ENCODE measurements at regions not wholly inside any gene's neighbourhood (a gene's known extent, or its start where the extent isn't known, plus 50 kb on each side); places are given as distances from the start of the nearest gene placed in this dataset.

DNA sequence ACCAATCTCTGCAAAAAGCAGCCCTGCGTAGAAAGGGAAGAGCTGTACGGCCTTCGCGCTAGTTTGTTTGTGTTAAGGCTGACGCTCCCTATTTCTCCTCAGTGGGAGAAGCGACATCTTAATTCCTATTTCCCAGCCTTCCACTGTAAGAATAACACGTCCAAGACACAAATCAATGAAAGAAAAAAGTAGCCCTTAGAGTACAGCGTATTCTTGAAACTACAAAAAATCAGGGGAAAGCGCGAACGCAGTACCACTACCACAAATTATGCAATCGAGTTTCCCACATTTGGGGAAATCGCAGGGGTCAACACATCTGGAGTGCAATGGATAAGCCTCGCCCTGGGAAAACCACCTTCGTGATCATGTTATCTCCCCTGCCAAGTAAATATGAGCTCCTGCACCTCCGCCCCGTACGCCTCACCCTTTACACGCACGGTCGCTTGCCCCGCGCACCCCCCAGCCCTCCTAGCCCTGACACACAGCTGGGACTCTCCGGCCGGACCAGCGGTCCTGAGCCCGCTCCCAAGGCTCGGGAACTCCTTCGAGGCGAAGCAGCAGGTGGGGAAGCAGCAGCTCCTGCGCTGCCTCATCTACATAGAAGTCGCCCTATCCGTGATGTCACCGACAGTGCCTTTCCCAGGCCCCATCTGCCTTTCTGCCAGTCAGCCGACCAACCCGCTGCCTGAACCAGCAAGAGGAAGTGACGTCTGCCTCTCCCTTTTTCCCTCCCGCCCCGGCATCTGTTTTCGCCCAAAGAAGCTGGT lies 94.7 kb downstream of the PPIAL4G start (continued):
- TF ChIP-seq, protein P1, sequence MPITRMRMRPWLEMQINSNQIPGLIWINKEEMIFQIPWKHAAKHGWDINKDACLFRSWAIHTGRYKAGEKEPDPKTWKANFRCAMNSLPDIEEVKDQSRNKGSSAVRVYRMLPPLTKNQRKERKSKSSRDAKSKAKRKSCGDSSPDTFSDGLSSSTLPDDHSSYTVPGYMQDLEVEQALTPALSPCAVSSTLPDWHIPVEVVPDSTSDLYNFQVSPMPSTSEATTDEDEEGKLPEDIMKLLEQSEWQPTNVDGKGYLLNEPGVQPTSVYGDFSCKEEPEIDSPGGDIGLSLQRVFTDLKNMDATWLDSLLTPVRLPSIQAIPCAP (CRISPR knock-in tag; IDR thresholded peaks at IDR 0.05; ENCODE audit: low read depth), result no peak
- TF ChIP-seq ZNF333 (CRISPR knock-in tag; IDR thresholded peaks at IDR 0.05; ENCODE audit: borderline replicate concordance) (peak; percentile 44; the same call in 1 of the 2 replicates), ZKSCAN5 (CRISPR knock-in tag; IDR thresholded peaks at IDR 0.05) (no peak), ZNF468 (CRISPR knock-in tag; IDR thresholded peaks at IDR 0.05) (no peak), ZNF367 (CRISPR knock-in tag; IDR thresholded peaks at IDR 0.05; ENCODE audit: borderline replicate concordance) (no peak), PAX8 (CRISPR knock-in tag; IDR thresholded peaks at IDR 0.05; ENCODE audit: borderline replicate concordance) (no peak), TEAD2 (CRISPR knock-in tag; IDR thresholded peaks at IDR 0.05) (no peak), RBFOX2 (IDR thresholded peaks at IDR 0.05; ENCODE audit: low read depth, low read length) (peak; percentile 64; the same call in 1 of the 2 replicates), ZNF772 (CRISPR knock-in tag; IDR thresholded peaks at IDR 0.05) (no peak), ZNF225 (CRISPR knock-in tag; IDR thresholded peaks at IDR 0.05) (no peak), CCAR2 (optimal IDR thresholded peaks at IDR 0.05; ENCODE audit: low read depth, low read length) (no peak), ZNF331 (CRISPR knock-in tag; IDR thresholded peaks at IDR 0.05) (0 out of 2 replicates have a peak, but pooled peaks have one; percentile 20), STAG1 (CRISPR knock-in tag; IDR thresholded peaks at IDR 0.05) (no peak)
- TF ChIP-seq, protein P2, sequence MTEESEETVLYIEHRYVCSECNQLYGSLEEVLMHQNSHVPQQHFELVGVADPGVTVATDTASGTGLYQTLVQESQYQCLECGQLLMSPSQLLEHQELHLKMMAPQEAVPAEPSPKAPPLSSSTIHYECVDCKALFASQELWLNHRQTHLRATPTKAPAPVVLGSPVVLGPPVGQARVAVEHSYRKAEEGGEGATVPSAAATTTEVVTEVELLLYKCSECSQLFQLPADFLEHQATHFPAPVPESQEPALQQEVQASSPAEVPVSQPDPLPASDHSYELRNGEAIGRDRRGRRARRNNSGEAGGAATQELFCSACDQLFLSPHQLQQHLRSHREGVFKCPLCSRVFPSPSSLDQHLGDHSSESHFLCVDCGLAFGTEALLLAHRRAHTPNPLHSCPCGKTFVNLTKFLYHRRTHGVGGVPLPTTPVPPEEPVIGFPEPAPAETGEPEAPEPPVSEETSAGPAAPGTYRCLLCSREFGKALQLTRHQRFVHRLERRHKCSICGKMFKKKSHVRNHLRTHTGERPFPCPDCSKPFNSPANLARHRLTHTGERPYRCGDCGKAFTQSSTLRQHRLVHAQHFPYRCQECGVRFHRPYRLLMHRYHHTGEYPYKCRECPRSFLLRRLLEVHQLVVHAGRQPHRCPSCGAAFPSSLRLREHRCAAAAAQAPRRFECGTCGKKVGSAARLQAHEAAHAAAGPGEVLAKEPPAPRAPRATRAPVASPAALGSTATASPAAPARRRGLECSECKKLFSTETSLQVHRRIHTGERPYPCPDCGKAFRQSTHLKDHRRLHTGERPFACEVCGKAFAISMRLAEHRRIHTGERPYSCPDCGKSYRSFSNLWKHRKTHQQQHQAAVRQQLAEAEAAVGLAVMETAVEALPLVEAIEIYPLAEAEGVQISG (CRISPR knock-in tag; IDR thresholded peaks at IDR 0.05), result peak; percentile 49; the same call in 1 of the 2 replicates
- TF ChIP-seq, protein P3, sequence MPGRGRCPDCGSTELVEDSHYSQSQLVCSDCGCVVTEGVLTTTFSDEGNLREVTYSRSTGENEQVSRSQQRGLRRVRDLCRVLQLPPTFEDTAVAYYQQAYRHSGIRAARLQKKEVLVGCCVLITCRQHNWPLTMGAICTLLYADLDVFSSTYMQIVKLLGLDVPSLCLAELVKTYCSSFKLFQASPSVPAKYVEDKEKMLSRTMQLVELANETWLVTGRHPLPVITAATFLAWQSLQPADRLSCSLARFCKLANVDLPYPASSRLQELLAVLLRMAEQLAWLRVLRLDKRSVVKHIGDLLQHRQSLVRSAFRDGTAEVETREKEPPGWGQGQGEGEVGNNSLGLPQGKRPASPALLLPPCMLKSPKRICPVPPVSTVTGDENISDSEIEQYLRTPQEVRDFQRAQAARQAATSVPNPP (CRISPR knock-in tag; IDR thresholded peaks at IDR 0.05), result no peak
- TF ChIP-seq, protein P4, sequence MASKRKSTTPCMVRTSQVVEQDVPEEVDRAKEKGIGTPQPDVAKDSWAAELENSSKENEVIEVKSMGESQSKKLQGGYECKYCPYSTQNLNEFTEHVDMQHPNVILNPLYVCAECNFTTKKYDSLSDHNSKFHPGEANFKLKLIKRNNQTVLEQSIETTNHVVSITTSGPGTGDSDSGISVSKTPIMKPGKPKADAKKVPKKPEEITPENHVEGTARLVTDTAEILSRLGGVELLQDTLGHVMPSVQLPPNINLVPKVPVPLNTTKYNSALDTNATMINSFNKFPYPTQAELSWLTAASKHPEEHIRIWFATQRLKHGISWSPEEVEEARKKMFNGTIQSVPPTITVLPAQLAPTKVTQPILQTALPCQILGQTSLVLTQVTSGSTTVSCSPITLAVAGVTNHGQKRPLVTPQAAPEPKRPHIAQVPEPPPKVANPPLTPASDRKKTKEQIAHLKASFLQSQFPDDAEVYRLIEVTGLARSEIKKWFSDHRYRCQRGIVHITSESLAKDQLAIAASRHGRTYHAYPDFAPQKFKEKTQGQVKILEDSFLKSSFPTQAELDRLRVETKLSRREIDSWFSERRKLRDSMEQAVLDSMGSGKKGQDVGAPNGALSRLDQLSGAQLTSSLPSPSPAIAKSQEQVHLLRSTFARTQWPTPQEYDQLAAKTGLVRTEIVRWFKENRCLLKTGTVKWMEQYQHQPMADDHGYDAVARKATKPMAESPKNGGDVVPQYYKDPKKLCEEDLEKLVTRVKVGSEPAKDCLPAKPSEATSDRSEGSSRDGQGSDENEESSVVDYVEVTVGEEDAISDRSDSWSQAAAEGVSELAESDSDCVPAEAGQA (IDR thresholded peaks at IDR 0.05; ENCODE audit: low read depth), result no peak
- TF ChIP-seq, protein P4 (CRISPR knock-in tag; IDR thresholded peaks at IDR 0.05; ENCODE audit: borderline replicate concordance), result no peak
